H4 (cell line): ENCODE measurements at regions not wholly inside any gene's neighbourhood (a gene's known extent, or its start where the extent isn't known, plus 50 kb on each side); places are given as distances from the start of the nearest gene placed in this dataset.

ENCODE experiments used
- DNase-seq: peaks from one replicate; pipeline ENCODE4 v3.0.0-alpha.2; 2015; ENCODE audit warnings: low spot score

DNA sequence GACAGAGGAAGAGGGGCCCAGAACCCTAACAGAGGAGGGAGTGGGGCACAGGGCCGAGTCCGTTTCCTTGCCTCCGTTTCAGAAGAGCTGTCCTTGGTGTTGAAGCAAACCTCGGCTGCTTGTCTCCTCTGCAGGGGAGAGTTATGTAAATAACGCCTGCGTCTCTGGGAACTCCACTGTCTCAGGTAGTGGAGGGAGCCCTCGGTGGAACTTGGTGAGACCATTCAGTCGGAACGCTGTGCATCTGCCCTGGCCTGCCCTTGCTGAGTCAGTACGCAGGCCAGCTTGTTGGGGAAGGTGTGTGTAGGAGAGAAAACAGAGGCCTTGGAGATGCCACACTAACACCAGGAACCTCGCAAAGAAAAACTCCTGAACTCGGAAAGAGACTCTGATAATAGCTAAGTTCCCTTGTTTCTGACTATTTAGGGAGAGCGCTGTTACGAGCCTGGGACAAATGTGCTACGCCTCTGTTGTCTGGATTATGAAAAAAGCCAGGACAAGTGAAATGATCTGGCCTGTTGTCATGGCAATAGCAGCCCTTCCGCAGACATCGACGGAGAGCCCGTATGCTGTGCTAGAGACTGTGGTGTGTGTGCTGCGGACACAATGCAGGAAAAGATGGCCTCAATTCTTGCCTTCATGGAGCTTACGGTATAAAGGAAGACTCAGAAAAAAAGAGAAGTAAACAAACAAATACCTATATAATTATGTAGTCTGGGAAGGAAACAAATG is 94.6 kb upstream of the AKT3 start:
- no peak for DNase-seq

DNA sequence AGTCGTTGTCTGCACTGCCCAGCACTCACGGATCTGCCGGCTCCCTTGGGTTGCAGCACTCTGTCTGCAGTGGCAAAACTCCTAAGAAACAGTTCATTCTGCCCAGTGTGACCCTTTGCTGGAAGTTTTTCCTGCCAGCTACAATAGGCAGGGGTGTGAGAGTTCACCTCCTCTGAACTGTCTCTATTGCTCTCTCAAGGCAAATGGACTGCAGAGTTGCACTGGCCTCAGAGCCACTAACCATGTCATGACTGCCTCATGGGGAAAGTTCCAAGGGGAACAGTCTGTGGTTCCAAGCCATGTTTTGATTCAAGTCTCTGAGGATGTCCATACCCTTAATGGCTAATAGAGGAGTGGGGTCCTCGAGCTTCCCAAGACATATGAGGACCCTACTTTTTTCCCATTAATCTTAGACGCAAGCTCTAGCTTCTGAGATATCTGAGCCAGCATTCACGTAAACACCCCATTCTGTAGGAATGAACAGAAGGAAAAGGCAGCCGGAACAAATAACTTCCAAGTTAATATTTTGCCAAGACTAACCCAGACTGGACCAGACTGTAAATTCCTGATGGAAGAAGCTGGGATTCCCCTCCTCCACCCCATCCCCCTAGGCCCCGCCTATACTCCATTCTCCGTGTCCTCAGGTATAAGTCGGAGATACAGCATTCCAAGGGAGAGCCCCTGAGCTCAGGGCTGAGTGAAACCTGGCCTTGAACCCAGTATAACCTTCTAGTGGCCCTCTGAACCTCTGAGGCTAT is 93.8 kb upstream of the AKT3 start:
- no peak for DNase-seq

DNA sequence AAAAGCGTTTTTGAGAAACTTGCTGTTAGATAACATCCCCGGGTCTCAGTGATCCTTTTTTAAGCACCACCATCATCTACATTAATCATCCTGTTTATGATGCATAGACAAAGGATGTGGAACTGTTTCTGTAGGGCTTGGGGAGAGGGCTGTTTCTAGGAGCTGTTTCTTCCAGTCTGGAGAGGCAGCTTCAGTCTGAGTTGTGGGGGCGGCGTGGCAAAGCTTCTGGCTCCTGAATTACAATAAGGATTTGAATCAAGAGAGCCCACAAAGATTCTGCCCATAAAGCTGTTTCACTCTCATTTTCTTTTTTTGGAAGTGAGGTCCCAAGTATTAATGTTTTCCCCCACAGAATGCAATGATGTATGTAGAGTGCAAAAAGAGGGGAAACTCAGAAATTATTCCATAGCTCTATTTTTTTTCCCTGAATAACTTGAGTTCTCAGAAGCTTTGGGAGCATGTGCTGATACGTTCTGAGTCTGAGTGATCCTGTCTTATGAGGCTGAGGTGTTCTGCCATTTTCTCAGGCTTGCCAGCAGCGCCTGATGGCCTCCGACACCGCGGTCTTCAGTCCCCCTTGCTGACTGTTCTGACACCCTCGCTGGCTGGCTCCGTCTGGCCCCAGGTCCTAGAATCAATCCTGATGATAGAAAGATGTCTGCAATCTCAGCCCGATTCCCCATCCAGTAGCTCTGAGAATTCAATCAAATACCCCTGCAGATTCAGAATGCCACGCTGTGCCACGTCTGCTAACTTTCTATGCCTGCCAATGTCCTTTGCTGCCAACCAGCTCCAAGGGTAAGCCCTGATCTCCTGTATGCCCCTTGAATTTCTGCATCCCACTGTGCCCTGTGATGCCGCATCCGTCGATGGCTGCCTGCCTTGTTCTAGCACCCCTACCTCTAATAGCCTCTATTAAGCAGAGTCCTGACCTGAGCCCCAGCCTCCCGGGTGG is 92.4 kb upstream of the AKT3 start:
- DNase-seq: no peak

DNA sequence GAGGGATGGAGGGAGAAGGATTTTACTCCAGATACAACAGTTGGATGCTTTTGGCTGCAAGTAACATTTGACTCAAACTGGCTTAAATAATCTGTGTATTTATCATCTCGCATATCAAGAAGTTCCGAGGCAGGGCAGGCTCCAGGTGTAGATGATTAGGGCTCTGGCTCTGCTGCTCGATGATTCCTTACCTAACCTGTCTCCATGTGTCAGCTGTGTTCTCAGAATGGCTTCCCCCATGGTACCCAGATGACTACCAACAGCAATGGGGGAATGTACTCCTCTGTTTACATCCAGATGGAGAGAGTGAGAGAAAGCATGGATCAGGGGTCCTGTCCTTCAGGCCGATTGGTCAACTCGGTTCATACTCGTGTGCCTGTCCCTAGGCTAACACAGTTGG is 90.4 kb upstream of the AKT3 start:
- DNase-seq: no peak

DNA sequence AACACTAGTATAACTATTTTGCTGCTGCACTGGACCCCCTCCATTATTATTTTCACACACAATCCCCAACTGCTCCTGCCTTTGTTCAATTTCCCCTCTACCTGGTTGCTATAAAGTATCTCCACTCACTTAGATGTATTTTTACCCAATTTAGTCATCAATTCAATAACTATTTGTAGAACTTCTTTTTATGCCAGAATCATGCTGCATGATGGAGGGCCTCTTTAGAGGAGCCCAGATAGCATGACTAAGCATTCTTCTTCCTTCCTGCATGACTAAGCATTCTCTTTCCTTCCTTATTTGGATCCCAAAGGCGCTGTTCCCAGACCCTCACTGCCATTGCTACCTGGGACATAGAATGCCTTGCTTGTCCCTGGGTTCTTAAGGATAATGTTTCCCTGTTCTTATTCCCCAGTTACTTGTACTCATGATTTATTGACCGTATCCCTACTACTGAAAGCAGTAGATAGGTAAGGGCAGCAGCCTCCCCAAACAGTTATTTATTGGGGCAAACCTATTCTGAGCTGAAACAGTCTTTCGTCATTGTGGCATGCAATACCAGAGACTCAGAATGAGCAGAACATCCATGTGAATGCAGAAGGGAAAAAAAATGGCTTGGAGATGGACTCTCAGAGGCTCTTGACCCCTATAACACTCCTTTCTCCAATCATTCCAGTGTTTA is 89.3 kb upstream of the AKT3 start:
- peak; percentile 60 for DNase-seq

DNA sequence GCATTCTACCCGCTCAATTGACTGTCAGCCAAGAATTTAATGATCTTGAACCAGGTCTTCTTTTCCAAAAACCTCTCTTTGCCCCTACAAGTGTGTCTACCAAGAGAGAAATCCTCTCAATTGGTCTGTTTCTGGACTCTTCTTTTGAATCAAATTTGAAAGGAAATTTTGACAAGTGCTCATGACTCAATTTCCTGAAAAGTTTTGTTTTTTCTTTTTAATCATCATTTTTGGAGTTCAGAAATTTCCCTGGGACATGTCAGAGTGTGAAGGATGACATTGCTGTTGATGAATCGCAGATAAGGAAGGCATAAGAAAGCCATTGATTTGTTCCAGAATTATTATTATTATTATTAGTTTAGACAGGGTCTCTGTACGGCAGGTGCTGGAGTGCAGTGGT is 88.2 kb upstream of the AKT3 start:
- no peak for DNase-seq

DNA sequence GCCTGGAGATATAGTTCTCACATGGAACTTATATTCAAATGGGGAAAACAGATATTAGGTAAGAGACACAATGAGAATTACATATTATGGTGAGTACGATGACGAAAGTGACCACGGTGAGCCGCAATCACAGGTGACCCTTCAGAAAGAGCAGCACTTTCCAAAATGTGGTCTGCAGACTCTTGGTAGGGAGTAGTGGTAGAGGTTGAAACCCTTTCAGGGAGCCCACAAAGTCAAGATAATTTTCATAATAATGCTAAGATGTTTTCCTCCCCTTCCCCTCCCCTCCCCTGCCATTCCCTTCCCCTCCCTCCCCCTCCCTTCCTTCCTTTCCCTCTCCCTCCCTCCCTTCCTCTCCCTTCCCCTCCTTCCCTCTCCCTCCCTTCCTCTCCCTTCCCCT is 83.5 kb upstream of the AKT3 start:
- no peak for DNase-seq

DNA sequence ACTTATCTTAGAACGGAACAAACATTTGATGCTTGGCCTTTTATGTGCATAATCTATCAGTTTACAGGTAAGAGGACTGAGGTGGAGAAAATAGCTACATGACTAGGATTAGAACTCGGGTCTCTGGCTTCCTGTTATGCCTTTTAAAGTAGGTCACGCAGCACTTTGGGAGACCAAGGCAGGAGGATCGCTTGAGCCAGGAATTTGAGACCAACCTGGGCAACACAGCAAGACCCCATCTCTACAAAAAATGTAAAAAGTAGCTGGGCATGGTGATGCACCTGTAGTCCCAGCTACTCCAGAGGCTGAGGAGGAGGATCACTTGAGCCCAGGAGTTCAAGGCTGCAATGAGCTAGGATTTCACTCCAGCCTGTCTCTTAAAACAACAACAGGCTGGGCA is 81.9 kb upstream of the AKT3 start:
- DNase-seq: no peak

DNA sequence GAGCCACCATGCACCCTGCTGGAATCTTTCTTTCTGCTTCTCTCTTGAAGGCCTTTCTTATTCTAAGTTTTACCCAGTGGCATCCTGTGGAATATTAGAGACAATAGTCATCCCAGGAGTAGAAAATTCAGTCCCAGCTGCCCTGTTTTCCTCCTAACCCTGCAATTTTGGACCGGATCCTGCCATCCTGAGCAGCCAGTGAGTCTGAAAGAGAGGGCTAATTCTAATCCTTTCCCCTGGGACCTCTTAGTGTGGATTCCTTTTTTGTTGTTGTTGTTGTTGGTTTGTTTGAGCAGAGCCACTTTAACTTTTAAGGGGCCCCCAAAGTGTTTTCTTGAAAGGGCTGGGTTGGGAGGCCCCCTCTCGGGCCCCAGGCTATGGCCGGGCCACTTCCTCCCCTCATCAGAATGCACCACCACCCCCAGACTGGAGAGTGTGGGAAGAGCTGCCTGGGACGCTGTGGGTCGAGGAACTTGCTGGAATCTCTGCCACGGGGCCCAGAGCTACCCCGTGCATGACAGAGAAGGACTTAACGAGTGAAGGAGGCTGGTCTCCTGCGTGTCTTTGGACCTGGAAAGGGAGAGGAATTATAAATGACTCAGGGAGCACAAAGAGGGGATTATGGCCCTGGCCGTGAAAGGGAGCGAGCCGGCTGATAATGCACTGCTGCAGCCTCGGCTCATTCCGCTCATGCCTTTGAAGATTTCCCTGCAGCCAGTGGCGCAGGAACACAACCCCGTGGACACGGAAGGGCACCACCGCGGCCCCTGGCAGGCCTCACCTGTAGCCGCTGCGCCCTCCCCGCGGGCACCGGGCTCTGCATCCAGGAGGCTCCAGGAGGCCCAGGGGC is 81.0 kb upstream of the AKT3 start:
- no peak for DNase-seq

DNA sequence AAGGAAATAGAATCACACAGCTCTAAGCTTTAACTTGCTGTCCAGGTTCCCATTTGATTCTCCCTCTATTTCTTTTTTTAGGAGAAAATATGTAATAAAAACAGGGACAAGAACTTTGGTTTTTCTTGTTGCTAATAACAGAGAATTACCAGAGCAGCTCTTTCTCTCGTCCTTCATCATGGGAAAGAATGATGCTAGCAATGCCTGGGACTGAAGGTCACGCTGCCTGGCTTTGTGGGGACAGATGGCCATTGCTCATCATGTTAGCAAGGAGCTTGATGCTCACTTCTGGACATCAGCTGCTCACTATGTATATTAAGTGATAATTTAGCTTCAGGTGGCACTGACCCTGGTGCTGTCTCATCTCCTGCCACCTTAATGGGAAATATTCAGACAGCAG is 77.3 kb upstream of the AKT3 start:
- DNase-seq: no peak

DNA sequence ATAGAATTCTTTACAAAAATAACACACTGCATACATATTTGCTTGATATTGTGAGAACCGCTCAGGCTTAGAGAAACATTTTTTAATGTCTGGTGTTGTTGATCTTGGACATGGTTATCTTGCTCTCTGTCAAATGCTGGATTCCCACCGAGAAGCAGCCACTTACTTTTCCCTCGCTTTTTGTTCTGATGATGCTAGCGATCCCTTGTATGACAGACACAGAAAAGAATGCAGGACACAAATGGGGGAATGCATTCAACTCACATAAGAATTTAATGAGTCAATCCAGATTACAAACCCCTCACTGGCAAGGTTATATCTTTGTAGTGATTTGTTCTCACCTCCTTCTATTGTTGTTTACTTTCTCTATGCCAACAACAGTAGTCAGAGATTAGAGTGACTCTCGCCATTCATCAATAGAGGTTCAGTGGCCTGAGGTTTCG is 76.8 kb upstream of the AKT3 start:
- DNase-seq: peak; percentile 66

DNA sequence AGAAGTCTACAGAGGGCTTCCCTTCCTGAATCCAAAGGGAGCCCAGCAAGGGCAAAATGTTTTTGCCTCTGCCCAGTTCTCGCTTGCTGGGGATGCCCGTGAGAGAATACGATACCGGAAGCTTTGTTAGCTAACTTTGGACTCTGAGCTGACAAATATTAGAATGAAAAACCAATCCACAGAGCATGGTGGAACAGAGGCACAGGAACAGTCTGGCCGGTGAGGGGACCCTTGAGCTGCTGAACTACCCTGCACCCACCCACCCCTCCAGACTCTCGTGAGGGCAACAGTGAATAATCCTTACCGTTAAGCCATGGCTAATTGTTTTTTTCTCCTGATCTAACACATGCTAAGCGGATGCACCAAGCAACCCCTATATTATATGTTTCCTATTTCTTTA is 76.3 kb upstream of the AKT3 start:
- no peak for DNase-seq

DNA sequence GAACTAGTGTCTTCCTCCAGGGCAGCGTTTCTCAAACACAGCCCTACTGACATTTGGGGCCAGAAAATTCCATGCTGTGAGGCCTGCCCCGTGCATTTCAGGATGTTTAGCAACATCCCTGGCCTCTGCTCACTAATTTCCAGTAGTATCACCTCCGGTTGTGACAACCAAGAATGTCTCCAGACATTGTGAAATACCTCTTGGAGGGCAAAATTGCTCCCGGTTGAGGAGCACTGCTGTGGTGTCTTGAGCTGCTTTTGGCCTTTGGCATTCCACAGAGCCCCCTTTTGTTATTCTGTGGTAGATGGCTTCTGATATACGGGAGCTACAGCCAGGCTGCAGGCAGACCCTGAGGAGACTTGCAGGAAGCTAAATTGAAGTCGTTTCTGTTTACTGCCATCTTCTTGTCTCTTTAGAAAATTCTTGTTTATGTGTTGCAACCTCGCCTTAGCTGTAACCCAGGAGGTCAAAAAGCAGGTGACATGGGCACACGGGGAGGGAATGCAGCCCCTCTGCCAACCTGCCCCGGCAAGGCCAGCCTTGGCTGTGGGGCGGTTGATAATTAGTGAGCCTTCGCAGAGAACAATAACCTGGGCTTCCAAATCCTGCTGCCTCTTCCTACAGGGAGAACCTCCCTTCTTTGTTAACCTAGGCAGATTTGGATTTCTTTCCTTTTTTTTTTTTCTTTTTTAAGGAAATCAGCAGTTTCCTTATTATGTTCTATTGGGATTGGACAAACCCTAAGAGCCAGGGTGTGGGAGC is 74.7 kb upstream of the AKT3 start:
- DNase-seq: no peak

DNA sequence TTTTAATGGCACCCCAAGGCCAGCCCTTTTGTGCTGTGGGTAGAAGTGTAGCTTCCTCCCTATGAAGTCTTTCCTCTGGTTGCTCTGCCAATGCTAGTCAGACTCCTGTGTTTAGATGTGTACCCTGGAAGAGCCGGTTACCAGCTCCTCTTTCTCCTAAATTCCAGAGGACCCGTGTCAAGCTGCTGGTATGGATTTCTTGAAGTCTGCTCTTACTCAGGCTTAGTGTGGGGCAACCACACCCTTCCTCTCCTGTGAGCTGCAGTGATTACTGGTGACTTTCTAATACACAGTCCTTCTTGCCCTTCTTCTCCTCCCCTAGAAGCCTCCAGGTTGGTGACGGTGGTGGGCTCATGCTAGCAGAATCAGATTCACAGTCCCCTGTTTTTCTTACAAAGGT is 74.1 kb upstream of the AKT3 start:
- DNase-seq: peak; percentile 16

DNA sequence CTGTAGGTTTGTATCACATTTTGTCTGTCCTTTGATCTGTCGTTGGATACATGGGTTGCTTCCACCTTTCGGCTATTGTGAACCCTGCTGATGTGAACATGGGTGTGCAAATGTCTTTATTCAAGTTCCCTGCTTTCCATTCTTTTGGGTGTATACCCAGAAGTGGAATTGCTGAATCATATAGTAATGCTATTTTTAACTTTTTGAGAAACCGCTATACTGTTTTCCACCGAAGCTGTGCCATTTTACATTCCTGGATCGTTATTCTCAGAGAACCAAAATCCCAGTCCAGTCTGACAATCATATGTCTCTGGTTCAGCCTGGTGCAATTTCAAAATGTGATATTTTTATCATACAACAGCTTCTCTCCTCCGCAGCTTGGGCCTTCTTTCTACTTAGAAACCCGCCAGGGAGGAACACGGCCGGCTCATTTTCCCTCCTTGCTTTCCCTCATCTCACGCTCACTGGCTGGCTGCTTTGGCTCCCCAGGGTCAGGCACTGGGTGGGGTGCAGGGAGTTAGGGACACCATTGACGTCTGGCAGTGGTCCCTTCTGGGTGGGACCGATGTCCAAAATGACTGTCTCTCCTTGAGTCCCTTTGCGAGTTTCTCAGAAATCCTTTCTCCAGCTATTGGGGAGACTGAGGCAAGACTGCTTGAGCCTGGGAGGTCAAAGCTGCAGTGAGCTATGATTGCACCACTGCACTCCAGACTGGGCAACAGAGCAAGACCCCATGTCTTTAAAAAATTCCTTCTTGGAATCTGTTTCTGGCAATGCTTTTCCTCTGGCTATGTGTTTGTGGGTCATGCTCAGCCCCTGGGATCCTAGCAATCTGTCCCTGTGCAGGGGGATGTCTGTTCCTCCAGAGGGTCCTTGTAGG is 73.5 kb upstream of the AKT3 start:
- DNase-seq: no peak

DNA sequence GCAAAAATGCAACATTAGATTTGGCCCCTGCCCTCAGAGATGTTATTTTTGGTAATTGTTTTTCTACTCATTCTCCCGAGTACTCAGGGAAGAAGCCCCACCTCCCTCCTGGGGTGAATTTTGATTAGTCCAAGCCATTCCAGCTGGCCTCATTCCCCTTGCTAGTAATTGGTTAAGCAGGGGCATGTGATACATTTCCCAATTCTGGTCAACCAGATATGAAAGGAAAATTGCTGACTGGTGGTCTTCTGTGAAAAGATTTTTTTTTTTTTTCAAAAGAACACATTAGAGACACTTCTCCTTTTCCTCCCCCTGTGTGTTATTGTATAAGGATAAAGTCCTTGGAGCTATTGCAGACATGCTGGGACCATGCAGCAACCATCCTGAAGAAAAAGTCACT is 71.1 kb upstream of the AKT3 start:
- DNase-seq: no peak

DNA sequence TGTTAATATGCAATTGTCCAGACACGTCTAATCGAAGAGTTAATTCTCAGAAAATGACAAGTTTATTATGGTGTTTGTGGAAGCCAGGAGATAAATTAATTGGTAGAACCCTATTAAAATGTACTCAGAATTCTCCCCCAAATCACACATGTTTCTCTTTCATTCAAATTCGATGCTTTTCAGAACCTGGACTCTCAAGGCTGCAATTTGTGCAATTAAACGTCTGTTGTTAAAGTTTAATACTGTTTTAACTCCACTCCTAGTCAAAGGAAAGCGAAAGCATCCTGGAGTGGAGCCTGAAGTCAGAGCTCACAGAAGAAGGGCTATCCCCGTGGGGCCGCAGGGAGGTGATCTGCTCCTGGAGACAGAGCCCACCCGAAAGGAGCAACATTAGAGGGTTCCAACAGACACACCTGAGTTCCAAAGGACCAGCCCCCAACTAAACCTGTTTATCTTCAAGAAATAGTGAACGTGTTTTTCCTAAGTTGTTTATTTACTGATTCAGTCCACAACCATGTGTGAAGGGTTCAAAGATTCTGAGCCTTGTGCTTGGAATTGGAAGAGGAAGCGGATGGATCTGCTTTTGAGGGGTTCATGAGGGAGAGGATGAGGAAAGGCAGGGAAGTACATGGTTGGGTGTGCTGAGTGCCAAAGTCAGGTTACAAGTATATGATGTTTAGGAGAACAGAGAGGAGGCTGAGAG is 68.0 kb upstream of the AKT3 start:
- no peak for DNase-seq

DNA sequence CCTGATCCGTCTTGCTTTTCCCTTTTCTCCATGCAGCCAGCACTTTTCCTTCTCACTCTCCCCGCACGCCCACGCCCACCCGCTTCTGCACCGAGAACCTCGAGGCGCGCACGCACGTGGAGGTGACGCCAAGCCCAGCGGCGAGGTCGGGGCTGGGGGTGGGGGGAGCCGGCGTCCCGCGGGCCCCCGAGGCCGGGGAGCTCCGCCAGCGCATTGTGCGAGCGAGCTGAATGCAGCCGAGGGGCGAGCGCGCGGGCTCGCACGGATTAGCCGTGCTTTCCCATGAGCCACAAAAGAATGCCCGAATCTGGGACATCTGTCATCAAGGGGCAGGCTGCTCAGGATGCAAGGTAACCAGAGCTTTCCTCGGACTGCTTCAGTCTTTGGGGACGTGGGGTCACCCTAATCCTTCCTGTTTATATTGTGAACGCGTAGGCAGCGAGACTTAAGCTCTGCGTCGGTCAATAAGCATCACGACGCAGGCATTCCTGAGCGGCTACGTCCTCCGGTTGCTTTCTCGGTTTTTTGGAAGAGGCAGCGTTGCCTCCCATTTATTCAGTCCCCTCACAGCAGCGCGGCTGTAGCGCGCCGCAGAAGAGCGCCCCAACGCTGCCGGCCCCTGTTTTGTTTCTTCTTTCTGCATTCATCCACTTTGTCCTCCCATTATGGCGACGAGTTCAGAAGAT is 67.3 kb upstream of the AKT3 start:
- DNase-seq: peak; percentile 75
